WTC11 (cell line): ENCODE measurements at regions not wholly inside any gene's neighbourhood (a gene's known extent, or its start where the extent isn't known, plus 50 kb on each side); places are given as distances from the start of the nearest gene placed in this dataset.

Experiments used
- ATAC-seq: fragments of 200-7000 bp; cut with Tn5 transposase; 2 replicates; pipeline ENCODE4 v1.10.0; 2021; ENCODE audit warnings: mild to moderate bottlenecking, moderate library complexity
- CTCF ChIA-PET: fragments of 300-600 bp; sonication (Branson Sonifier 250); formaldehyde crosslinking; loops from one replicate; lab custom pipeline; 2021; ENCODE audit warnings: antibody characterized with exemption; lab: Charles Lee
- POLR2A ChIA-PET: fragments of 350-600 bp; sonication (Branson Sonifier 250); formaldehyde crosslinking; loops from one replicate; lab custom pipeline; 2021; ENCODE audit warnings: antibody characterized with exemption; lab: Charles Lee
- DNase-seq: peaks from one replicate; pipeline ENCODE4 v3.0.0; 2021; ENCODE audit warnings: low spot score
- H3K27ac Mint-ChIP-seq: 2 replicates; pipeline ENCODE4 v1.8.0; 2021; ENCODE audit warnings: mixed read lengths
- H3K27me3 Mint-ChIP-seq: 2 replicates; pipeline ENCODE4 v1.8.0; 2021; ENCODE audit warnings: low read depth, mild to moderate bottlenecking, moderate library complexity, mixed read lengths
- H3K36me3 Mint-ChIP-seq: 2 replicates; pipeline ENCODE4 v1.8.0; 2021; ENCODE audit warnings: mixed read lengths
- H3K4me1 Mint-ChIP-seq: 2 replicates; pipeline ENCODE4 v1.8.0; 2022; ENCODE audit warnings: mixed read lengths
- H3K4me3 Mint-ChIP-seq: 2 replicates; pipeline ENCODE4 v1.8.0; 2021; ENCODE audit warnings: mild to moderate bottlenecking, moderate library complexity, mixed read lengths
- H3K9me3 Mint-ChIP-seq: 2 replicates; pipeline ENCODE4 v1.8.0; 2021; ENCODE audit warnings: mixed read lengths
- AFF4 ChIP-seq: sonication (generic); formaldehyde crosslinking; IDR thresholded peaks from 2 replicates; pipeline ENCODE4 v1.8.1; 2023; ENCODE audit warnings: mild to moderate bottlenecking, missing genetic modification reagents, borderline replicate concordance
- CBFB ChIP-seq: sonication (generic); formaldehyde crosslinking; IDR thresholded peaks from 2 replicates; pipeline ENCODE4 v1.8.1; 2022; ENCODE audit warnings: mild to moderate bottlenecking, low read depth, missing genetic modification reagents
- E2F1 ChIP-seq: sonication (generic); formaldehyde crosslinking; IDR thresholded peaks from 2 replicates; pipeline ENCODE4 v1.8.0; 2022; ENCODE audit warnings: mild to moderate bottlenecking, missing genetic modification reagents
- ELF4 ChIP-seq: sonication (generic); formaldehyde crosslinking; IDR thresholded peaks from 2 replicates; pipeline ENCODE4 v1.8.1; 2022; ENCODE audit warnings: low read depth, mild to moderate bottlenecking, moderate library complexity, missing genetic modification reagents
- ESRRA ChIP-seq: sonication (generic); formaldehyde crosslinking; IDR thresholded peaks from 2 replicates; pipeline ENCODE4 v1.8.1; 2022; ENCODE audit warnings: mild to moderate bottlenecking, missing genetic modification reagents, borderline replicate concordance
- ETV6 ChIP-seq: sonication (generic); formaldehyde crosslinking; IDR thresholded peaks from 2 replicates; pipeline ENCODE4 v1.8.1; 2022; ENCODE audit warnings: mild to moderate bottlenecking, missing genetic modification reagents
- HMGA2 ChIP-seq: fragments of 250-450 bp; sonication (Bioruptor Pico); IDR thresholded peaks from 2 replicates; pipeline ENCODE4 v1.4.0; 2021; ENCODE audit warnings: mild to moderate bottlenecking, moderate library complexity
- IRF2 ChIP-seq: sonication (generic); formaldehyde crosslinking; IDR thresholded peaks from 2 replicates; pipeline ENCODE4 v1.8.0; 2022; ENCODE audit warnings: low read depth, missing genetic modification reagents, borderline replicate concordance
- MYBL2 ChIP-seq: sonication (generic); formaldehyde crosslinking; IDR thresholded peaks from 2 replicates; pipeline ENCODE4 v1.8.1; 2023; ENCODE audit warnings: mild to moderate bottlenecking, moderate library complexity, missing genetic modification reagents
- NFE2L1 ChIP-seq: sonication (generic); formaldehyde crosslinking; IDR thresholded peaks from 2 replicates; pipeline ENCODE4 v1.8.1; 2023; ENCODE audit warnings: missing genetic modification reagents
- NFYB ChIP-seq: sonication (generic); formaldehyde crosslinking; conservative IDR thresholded peaks from 2 replicates; pipeline ENCODE4 v1.8.0; 2022; ENCODE audit warnings: low read depth, missing genetic modification reagents
- OVOL2 ChIP-seq: fragments of 250-450 bp; sonication (Bioruptor Pico); IDR thresholded peaks from 2 replicates; pipeline ENCODE4 v1.9.0; 2021; ENCODE audit warnings: mild to moderate bottlenecking, borderline replicate concordance
- PRDM15 ChIP-seq: sonication (generic); formaldehyde crosslinking; IDR thresholded peaks from 2 replicates; pipeline ENCODE4 v1.8.0; 2022; ENCODE audit warnings: missing genetic modification reagents
- RORB ChIP-seq: fragments of 250-450 bp; sonication (Bioruptor Pico); IDR thresholded peaks from 2 replicates; pipeline ENCODE4 v1.9.0; 2021; ENCODE audit warnings: mild to moderate bottlenecking
- SMAD3 ChIP-seq: sonication (generic); formaldehyde crosslinking; IDR thresholded peaks from 2 replicates; pipeline ENCODE4 v1.8.0; 2022; ENCODE audit warnings: missing genetic modification reagents, mild to moderate bottlenecking, borderline replicate concordance
- SMAD4 ChIP-seq: sonication (generic); formaldehyde crosslinking; IDR thresholded peaks from 2 replicates; pipeline ENCODE4 v1.8.0; 2022; ENCODE audit warnings: mild to moderate bottlenecking, missing genetic modification reagents
- TCF7 ChIP-seq: sonication (generic); formaldehyde crosslinking; IDR thresholded peaks from 2 replicates; pipeline ENCODE4 v1.8.0; 2022; ENCODE audit warnings: mild to moderate bottlenecking, low read depth, missing genetic modification reagents, moderate library complexity
- USF2 ChIP-seq: sonication (generic); formaldehyde crosslinking; IDR thresholded peaks from 2 replicates; pipeline ENCODE4 v1.8.1; 2023; ENCODE audit warnings: mild to moderate bottlenecking, missing genetic modification reagents, moderate library complexity
- ZNF121 ChIP-seq: sonication (generic); formaldehyde crosslinking; IDR thresholded peaks from 2 replicates; pipeline ENCODE4 v1.8.0; 2023; ENCODE audit warnings: missing genetic modification reagents
- ZNF512 ChIP-seq: sonication (generic); formaldehyde crosslinking; IDR thresholded peaks from 2 replicates; pipeline ENCODE4 v1.8.1; 2022; ENCODE audit warnings: missing genetic modification reagents, borderline replicate concordance
- ZNF671 ChIP-seq: fragments of 250-450 bp; sonication (Bioruptor Pico); IDR thresholded peaks from 2 replicates; pipeline ENCODE4 v1.8.0; 2021; ENCODE audit warnings: mild to moderate bottlenecking

- TF ChIP-seq IRF2 (CRISPR knock-in tag) (no peak), ZNF671 (CRISPR knock-in tag) (no peak), ZNF121 (no peak), AFF4 (CRISPR knock-in tag) (no peak), RORB (no peak), NFE2L1 (CRISPR knock-in tag) (no peak), HMGA2 (CRISPR knock-in tag) (no peak), ZNF512 (CRISPR knock-in tag) (no peak), SMAD3 (CRISPR knock-in tag) (no peak), E2F1 (CRISPR knock-in tag) (no peak), SMAD4 (CRISPR knock-in tag) (no peak), OVOL2 (CRISPR knock-in tag) (no peak), MYBL2 (CRISPR knock-in tag) (no peak), ELF4 (CRISPR knock-in tag) (no peak), ESRRA (CRISPR knock-in tag) (no peak)
- Mint-ChIP-seq H3K27me3 (peaks cover 2% of the 10 kb centered on the region), H3K4me3 (no peak overlapping the region), H3K4me1 (peaks cover 29% of the 10 kb centered on the region), H3K27ac (no peak overlapping the region), H3K36me3 (no peaks in the 10 kb centered on the region), H3K9me3 (no peaks in the 10 kb centered on the region)
- ATAC-seq (no peak), DNase-seq (no peak)
- POLR2A ChIA-PET = no interaction called here
- CTCF ChIA-PET = interaction anchor here (1.0 to 3.8 kb wide), 9 partner anchors 13 to 230 kb away, joined by 3 to 57 read pairs (median 5); no protein-coding TSS in a partner anchor
These were observed 259.9 kb downstream of the BUD13 start for GRCh38 chr11:116512841-116513240.

- DNase-seq = no peak
- Mint-ChIP-seq H3K4me3 (no peak overlapping the region), H3K4me1 (peaks cover 30% of the 10 kb centered on the region), H3K27ac (no peak overlapping the region), H3K36me3 (no peaks in the 10 kb centered on the region), H3K27me3 (peaks cover 9% of the 10 kb centered on the region), H3K9me3 (no peaks in the 10 kb centered on the region)
- no peak for TF ChIP-seq NFYB
- ChIA-PET POLR2A (no interaction called here), CTCF (interaction anchor here (0.9 to 4.5 kb wide), 11 partner anchors 12 to 221 kb away, joined by 3 to 39 read pairs (median 4); no protein-coding TSS in a partner anchor)
- ATAC-seq = no peak
These were observed 261.1 kb downstream of the BUD13 start for GRCh38 chr11:116511684-116512083.

GRCh38 chr11:116510886-116511650 lies 261.7 kb downstream of the BUD13 start:
- CTCF ChIA-PET = interaction anchor here (0.9 to 4.5 kb wide), 12 partner anchors 11 to 221 kb away, joined by 3 to 39 read pairs (median 4); no protein-coding TSS in a partner anchor
- peaks cover 36% of the 10 kb centered on the region for H3K4me1 Mint-ChIP-seq
- DNase-seq (no peak), ATAC-seq (no peak)
- no peak overlapping the region for H3K4me3 Mint-ChIP-seq
- H3K27ac Mint-ChIP-seq = no peak overlapping the region
- no peaks in the 10 kb centered on the region for H3K36me3 Mint-ChIP-seq
- H3K9me3 Mint-ChIP-seq = no peaks in the 10 kb centered on the region
- H3K27me3 Mint-ChIP-seq = peaks cover 9% of the 10 kb centered on the region
- POLR2A ChIA-PET = no interaction called here
- TF ChIP-seq CBFB (CRISPR knock-in tag) (no peak), PRDM15 (CRISPR knock-in tag) (no peak), USF2 (CRISPR knock-in tag) (no peak), RORB (no peak), TCF7 (CRISPR knock-in tag) (no peak), ETV6 (no peak), NFYB (no peak)
